ENCODE measurements at regions not wholly inside any gene's neighbourhood (a gene's known extent, or its start where the extent isn't known, plus 50 kb on each side); places are given as distances from the start of the nearest gene placed in this dataset.

- in situ Hi-C loops (cut with MboI; ENCODE audit: low pct_unique_long_range_greater_than_20kb, low sequenced_read_pairs, unreplicated experiment), result no loop called here
- no peak for DNase-seq (ENCODE audit: low spot score)
- no peak for TF ChIP-seq CTCF (IDR thresholded peaks at IDR 0.05; ENCODE audit: extremely low read depth, insufficient read depth, missing control alignments)
Observed at GRCh38 chr6:147078602-147079001, 125.6 kb upstream of the STXBP5 start.

GRCh38 chr6:147080225-147080624 lies 124.0 kb upstream of the STXBP5 start:
- no peak for DNase-seq (ENCODE audit: low spot score)
- in situ Hi-C loops (cut with MboI; ENCODE audit: low pct_unique_long_range_greater_than_20kb, low sequenced_read_pairs, unreplicated experiment), result no loop called here

GRCh38 chr6:147081076-147081609 lies 123.1 kb upstream of the STXBP5 start:
- in situ Hi-C loops (cut with MboI; ENCODE audit: low pct_unique_long_range_greater_than_20kb, low sequenced_read_pairs, unreplicated experiment), result no loop called here
- DNase-seq (ENCODE audit: low spot score), result no peak
- TF ChIP-seq CTCF (IDR thresholded peaks at IDR 0.05; ENCODE audit: extremely low read depth, insufficient read depth, missing control alignments), result no peak

More at GRCh38 chr6:147080225-147080624, 124.0 kb upstream of the STXBP5 start:
- no peak for TF ChIP-seq CTCF (IDR thresholded peaks at IDR 0.05; ENCODE audit: extremely low read depth, insufficient read depth, missing control alignments)

GRCh38 chr6:147087641-147088040 lies 116.6 kb upstream of the STXBP5 start:
- TF ChIP-seq CTCF (IDR thresholded peaks at IDR 0.05; ENCODE audit: extremely low read depth, insufficient read depth, missing control alignments), result no peak
- no peak for DNase-seq (ENCODE audit: low spot score)
- in situ Hi-C loops (cut with MboI; ENCODE audit: low pct_unique_long_range_greater_than_20kb, low sequenced_read_pairs, unreplicated experiment), result no loop called here

GRCh38 chr6:147088861-147089260 lies 115.4 kb upstream of the STXBP5 start:
- in situ Hi-C loops (cut with MboI; ENCODE audit: low pct_unique_long_range_greater_than_20kb, low sequenced_read_pairs, unreplicated experiment), result no loop called here
- TF ChIP-seq CTCF (IDR thresholded peaks at IDR 0.05; ENCODE audit: extremely low read depth, insufficient read depth, missing control alignments), result no peak
- DNase-seq (ENCODE audit: low spot score), result no peak

- TF ChIP-seq CTCF (IDR thresholded peaks at IDR 0.05; ENCODE audit: extremely low read depth, insufficient read depth, missing control alignments), result no peak
- in situ Hi-C loops (cut with MboI; ENCODE audit: low pct_unique_long_range_greater_than_20kb, low sequenced_read_pairs, unreplicated experiment), result no loop called here
Observed at GRCh38 chr6:147095316-147095715, 108.9 kb upstream of the STXBP5 start.

GRCh38 chr6:147099974-147100373 lies 104.2 kb upstream of the STXBP5 start:
- DNase-seq (ENCODE audit: low spot score), result no peak
- no peak for TF ChIP-seq CTCF (IDR thresholded peaks at IDR 0.05; ENCODE audit: extremely low read depth, insufficient read depth, missing control alignments)
- in situ Hi-C loops (cut with MboI; ENCODE audit: low pct_unique_long_range_greater_than_20kb, low sequenced_read_pairs, unreplicated experiment), result no loop called here

More at GRCh38 chr6:147095316-147095715, 108.9 kb upstream of the STXBP5 start:
- no peak for DNase-seq (ENCODE audit: low spot score)
